ENCODE measurements at regions not wholly inside any gene's neighbourhood (a gene's known extent, or its start where the extent isn't known, plus 50 kb on each side); places are given as distances from the start of the nearest gene placed in this dataset.

GRCh38 chr5:77910602-77911188 is 134.6 kb upstream of the TBCA start:
- no peak overlapping the region for H2BK5ac ChIP-seq (ENCODE audit: low read depth, low read length, poor library complexity, severe bottlenecking)
- DNase-seq, result no peak
- H3K9me3 ChIP-seq (ENCODE audit: control insufficient read depth, insufficient read depth, low read length), result peaks cover 3% of the 10 kb centered on the region; the same call in 1 of the 2 replicates
- no peak overlapping the region for H4K8ac ChIP-seq (ENCODE audit: low read depth in 2 of 2, low read length in 2 of 2)
- H3K9ac ChIP-seq (ENCODE audit: low read depth, low read length), result no peak overlapping the region
- H2BK15ac ChIP-seq (ENCODE audit: low read depth, low read length), result no peak overlapping the region
- H3K18ac ChIP-seq (ENCODE audit: low read depth, low read length), result no peak overlapping the region
- no peak overlapping the region for H3K23ac ChIP-seq (ENCODE audit: low read depth, low read length)
- no peak for TF ChIP-seq RCOR1 (IDR thresholded peaks at IDR 0.05; ENCODE audit: insufficient replicate concordance, low read length)
- no peak for TF ChIP-seq BHLHE40 (IDR thresholded peaks at IDR 0.05; ENCODE audit: low read depth, low read length)
- no peak for TF ChIP-seq MAZ (IDR thresholded peaks at IDR 0.05; ENCODE audit: borderline replicate concordance, low read depth, low read length)
- no peak for TF ChIP-seq RAD21 (IDR thresholded peaks at IDR 0.05; ENCODE audit: low read length)
- no peak for TF ChIP-seq MAFK (IDR thresholded peaks at IDR 0.05; ENCODE audit: low read depth, low read length)
- H3K27ac ChIP-seq (ENCODE audit: insufficient read depth, low read length), result no peak overlapping the region
- H4K5ac ChIP-seq (ENCODE audit: low read depth, low read length), result no peak overlapping the region
- H3K4me1 ChIP-seq (ENCODE audit: control insufficient read depth, insufficient read depth, low read length), result no peaks in the 10 kb centered on the region
- H3K14ac ChIP-seq (replicated peaks; ENCODE audit: low read depth, low read length), result no peak overlapping the region
- ChIA-PET POLR2A (ENCODE audit: unreplicated experiment) (no interaction called here), CTCF (no interaction called here)
- ATAC-seq (ENCODE audit: low read depth), result no peak
- H2AFZ ChIP-seq (replicated peaks; ENCODE audit: low read length, poor library complexity), result no peak overlapping the region
- H2AK9ac ChIP-seq (replicated peaks; ENCODE audit: low read depth, low read length, poor library complexity), result no peak overlapping the region
- no peaks in the 10 kb centered on the region for H3K79me1 ChIP-seq (ENCODE audit: low read depth in 1 of 2, low read length in 2 of 2)
- intact Hi-C loops (cut with micrococcal nuclease) (no loop called here), in situ Hi-C loops (cut with MboI; ENCODE audit: low sequenced_read_pairs) (no loop called here), dilution Hi-C loops (cut with HindIII; ENCODE audit: low sequenced_read_pairs, unreplicated experiment) (no loop called here)
- peaks cover 14% of the 10 kb centered on the region for H3K27me3 ChIP-seq (ENCODE audit: control insufficient read depth, insufficient read depth, low read length)
- no peaks in the 10 kb centered on the region for H3K9me1 ChIP-seq (ENCODE audit: insufficient read depth, low read length)
- no peak overlapping the region for H4K91ac ChIP-seq (ENCODE audit: insufficient read depth, low read depth, low read length)
- H3K36me3 ChIP-seq (ENCODE audit: control insufficient read depth, insufficient read depth, low read length), result no peaks in the 10 kb centered on the region
- no TSS peak for BruUV-seq (replicated peaks)
- H3K4ac ChIP-seq (ENCODE audit: low read depth, low read length), result no peak overlapping the region
- H2BK20ac ChIP-seq (ENCODE audit: low read depth, low read length), result no peak overlapping the region
- H3K4me3 ChIP-seq (ENCODE audit: insufficient read depth, low read depth, low read length), result no peak overlapping the region
- no peak overlapping the region for H2BK120ac ChIP-seq (ENCODE audit: low read depth, low read length)
- no peak overlapping the region for H3K56ac ChIP-seq (ENCODE audit: extremely low read depth, insufficient read depth, low read length)
- no peak overlapping the region for H2AK5ac ChIP-seq (ENCODE audit: low read depth, low read length)
- no peak overlapping the region for H3K4me2 ChIP-seq (ENCODE audit: low read depth, low read length)
- no peaks in the 10 kb centered on the region for H4K20me1 ChIP-seq (ENCODE audit: insufficient read depth, low read length)

Data from IMR-90 (cell line).